GM21423 (cell line): ENCODE measurements at regions not wholly inside any gene's neighbourhood (a gene's known extent, or its start where the extent isn't known, plus 50 kb on each side); places are given as distances from the start of the nearest gene placed in this dataset.
"Not testable (repeated sequence)": the region's sequence is repeated elsewhere in the genome, so short reads cannot be mapped to it uniquely, and the experiment has no call there.

Experiments used
- ATAC-seq: cut with Tn5 transposase; IDR thresholded peaks from one replicate; pipeline ENCODE4 v1.9.1; 2021; ENCODE audit warnings: mild to moderate bottlenecking, moderate library complexity; ENCODE audit not compliant: unreplicated experiment

DNA sequence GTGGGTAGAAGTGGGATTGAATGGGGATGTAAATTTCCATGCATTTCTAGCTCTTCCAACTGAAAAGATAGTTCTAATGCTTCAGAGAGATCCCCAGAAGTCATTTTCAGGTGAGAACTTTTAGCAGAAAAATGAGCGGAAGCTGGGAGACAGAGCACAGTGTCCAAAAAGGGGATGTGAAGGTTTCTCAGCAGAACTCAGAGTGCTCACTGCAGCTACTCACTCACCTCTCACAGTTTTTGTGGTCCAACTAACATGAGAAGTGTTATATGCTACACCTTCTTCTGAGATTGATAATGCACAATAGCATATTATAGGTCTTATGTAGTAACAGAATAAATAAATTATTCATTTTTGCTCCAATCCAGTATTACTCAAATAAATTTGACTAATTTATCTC, 519.2 kb upstream of the HS3ST5 start:
- no peak for ATAC-seq

DNA sequence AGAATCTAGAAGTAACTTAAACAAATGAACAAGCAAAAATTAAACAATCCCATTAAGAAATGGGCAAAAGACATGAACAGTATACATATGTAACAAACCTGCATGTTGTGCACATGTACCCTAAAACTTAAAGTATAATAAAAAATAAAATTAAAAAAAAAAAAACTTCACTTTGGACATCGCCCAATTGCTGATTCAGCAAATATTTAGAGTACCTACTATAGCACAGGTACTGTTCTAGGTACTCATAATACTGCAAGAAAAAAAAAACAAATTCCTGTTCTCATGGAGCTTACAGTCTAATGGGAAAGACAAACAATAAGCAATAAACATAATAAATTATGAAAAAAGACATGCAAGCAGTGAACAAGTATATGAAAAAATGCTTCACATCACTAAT, 501.5 kb upstream of the HS3ST5 start:
- no peak for ATAC-seq

DNA sequence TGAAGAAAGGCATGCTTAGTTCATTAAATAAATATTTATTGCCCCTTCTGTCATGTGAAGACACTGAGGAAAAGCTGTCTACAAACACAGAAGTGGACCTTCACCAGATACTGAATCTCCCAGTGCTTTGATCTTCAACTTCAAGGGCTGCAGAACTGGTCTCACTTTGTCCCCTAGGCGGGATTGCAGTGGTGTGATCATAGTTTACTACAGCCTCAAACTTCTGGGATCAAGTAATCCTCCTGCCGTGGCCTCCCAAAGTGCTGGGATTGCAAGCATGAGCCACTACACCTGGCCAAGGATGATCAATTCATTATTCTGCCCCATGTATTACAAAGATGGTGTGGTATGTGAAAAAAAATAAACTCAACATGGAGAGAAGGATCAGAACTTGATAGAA, 496.2 kb upstream of the HS3ST5 start:
- ATAC-seq, result no peak

DNA sequence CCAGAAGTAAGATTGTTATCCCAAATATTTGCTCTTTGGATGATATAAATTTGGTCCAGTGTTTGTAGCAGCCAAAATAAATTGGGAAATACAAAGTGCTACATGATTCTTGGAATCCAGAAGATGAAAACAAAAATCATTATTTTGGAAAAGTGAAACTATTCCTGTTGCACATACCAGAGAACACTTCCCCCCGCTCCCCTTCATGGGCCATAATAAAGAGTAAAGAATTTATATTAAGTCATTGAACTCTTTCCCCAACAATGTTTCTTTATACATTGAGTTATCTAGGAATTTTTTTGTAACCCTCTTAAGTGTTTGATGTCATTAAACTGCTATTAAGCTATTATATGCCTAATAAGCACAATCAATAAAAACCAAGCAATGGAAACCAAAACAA, 490.4 kb upstream of the HS3ST5 start:
- no peak for ATAC-seq

DNA sequence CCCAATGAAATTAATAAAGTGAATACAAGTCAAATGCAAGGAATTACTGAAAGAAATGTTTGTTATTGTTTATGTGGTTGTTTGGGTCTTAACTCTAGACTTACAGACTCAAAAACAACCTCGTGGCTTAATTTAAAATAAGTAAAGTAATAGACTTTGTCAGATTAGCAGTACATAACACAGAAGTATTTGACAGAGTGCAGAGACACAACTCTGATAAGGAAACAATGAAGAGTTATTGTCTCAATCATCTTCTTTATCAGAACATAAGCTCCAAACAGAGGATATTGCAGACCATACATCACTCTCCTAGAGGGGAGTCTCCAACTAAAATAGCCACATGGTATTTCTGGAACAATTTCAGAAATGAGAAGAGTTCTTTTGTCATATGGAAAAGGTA, 487.7 kb upstream of the HS3ST5 start:
- ATAC-seq, result no peak

DNA sequence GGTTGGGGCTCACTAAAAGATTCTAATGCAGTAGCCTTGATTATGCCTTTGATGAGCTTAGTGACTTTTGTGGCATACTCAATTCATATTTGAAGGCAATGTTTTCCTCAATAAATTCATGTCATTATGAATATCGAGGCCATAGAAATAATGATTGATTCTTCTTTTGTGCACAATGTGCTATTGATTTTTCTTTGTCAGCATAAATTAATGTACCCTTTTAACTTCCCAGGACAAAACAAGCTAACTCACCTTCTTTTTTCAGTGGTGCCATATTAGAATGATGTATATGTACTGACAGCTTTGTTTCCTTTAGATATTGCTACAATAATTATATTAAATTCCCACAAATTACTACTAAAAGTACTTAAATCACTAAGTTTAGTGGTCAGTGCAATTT, 484.3 kb upstream of the HS3ST5 start:
- no peak for ATAC-seq

DNA sequence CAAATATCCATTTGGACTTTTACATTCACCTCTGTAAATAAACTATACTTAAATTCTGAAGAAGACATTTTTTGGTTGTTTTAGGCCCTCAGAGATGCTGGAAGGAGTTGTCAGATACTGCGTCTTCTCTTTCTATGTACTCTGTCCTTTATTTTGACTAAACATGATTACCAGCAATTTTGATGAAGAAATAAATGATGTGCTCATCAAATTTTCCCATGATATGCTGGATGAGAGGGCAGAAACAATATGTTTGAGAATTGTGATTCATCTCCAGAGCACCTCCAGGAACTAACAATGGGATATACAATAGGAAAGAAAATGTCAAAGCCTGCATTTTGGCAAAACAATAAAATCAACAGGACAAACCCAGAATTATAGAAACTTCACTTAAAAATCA, 481.6 kb upstream of the HS3ST5 start:
- ATAC-seq, result no peak

DNA sequence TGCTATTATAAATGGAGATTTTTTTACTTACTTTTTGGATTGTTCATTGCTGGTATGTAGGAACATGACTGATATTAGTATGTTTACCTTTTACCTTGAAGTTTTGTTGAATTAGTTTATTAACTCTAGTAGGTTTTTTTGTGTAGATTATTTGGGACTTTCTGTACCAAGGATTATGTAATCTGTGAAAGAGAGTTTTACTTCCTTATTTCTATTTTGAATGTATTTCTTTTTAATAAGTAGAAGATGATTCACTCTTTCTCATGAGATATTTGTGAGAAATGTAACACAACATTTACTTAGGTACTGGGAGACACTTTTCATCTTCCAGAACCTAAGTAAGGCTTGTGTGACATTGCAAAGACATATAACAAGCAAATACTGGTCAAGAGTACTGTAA, 473.9 kb upstream of the HS3ST5 start:
- ATAC-seq, result no peak

DNA sequence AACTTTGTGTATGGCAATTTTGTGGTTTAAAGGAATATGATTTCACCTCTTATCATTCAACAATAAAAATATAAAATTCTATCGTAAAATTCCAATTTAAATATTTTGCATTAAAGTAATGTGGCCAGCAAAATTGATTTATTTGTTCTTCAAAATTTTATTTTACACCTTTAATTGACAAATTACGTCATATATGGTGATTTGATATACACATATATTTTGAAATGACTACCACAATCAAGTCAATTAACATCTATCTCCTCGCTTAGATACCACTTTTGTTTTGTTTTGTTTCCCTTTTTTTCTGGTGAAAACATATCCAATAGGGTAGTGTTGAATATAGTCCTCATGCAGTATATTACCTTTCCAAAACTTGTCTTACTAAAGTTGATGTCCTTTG, 467.6 kb upstream of the HS3ST5 start:
- ATAC-seq, result no peak

DNA sequence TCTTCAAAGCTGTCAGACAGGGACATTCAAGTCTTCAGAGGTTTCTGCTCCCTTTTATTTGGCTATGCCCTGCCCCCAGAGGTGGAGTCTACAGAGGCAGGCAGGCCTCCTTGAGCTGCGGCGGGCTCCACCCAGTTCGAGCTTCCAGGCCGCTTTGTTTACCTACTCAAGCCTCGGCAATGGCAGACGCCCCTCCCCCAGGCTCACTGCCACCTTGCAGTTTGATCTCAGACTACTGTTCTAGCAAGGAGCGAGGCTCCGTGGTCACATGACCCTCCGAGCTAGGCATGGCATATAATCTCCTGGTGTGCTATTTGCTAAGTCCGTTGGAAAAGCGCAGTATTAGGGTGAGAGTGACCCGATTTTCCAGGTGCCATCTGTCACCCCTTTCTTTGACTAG, 462.6 kb upstream of the HS3ST5 start:
- ATAC-seq, result not testable (repeated sequence)

DNA sequence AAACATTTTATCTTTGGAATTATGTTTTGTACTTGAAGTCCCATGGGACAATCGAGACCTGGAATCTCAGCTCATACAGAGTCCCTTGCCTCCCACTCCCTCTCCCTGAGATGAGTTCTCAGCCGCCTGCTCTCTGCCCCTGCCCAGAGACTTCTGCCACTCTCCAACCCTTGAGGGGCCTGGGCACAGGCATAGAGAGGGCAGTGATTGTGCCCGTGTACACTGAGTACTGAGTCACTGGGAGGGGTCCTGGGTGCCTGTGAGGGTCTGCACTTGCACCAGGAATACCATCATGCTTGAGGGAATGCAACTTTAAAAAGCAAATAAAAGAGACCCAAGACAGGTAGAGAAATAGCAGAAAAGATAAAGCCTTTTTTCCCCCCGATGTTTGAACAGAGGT, 453.8 kb upstream of the HS3ST5 start:
- no peak for ATAC-seq

DNA sequence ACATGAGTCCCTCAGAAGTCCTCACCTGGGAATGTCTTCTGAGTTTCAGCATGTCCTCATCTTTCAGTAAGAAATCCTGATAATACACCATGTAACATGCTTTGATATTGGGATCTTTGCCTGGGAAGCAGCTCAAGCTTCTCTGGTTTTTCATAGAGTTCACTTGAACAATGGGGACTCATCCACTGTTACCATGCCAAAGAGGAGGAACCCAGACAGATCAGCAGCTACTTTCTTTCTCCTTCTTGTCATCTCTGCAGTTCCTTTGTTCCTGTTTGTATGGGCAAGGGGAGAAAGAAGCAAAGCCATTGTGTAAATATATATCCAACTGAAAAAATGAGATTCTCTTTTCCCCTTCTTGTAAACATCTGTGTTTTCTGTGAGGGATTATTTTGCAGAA, 450.6 kb upstream of the HS3ST5 start:
- ATAC-seq, result no peak

DNA sequence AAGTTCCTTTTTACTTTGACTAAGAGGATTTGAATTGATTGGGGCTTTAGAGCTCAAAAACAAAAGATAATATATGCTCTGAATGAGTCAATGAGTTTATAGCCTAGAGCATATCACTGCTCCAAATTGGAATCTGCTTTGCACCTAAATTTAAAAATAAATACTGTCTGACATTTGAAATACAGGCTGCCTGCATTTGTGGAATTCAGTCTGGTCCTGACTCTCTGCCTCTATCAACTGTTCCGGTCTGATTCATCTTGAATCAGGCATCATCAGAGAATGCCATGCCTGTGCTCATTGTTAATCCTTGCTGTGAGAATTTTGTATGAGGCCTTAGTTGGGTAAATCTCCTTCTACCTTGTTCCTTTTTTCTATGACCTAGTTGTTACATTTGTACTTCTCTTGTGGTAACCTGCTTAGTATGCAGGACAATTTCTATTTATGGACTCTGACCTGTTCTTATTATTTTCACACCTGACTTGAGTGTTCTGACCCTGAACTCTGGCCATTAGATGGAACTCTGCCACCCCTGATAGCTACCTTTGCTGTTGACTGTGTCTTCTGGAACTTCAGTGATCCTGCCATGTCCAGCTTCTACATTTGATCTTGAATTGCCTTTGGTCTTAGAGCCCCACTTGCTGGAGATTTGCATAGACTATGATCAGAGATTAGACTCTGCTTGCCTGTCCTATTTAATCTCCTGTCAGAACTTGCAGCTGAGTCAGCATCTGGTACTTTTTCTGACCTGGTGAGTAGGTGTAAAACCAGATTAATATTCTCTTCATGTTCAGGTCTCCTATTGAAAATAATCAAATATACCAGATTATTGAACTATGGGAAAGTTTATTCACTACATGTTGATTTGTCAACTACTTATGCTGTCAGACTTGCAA, 442.7 kb upstream of the HS3ST5 start:
- no peak for ATAC-seq

DNA sequence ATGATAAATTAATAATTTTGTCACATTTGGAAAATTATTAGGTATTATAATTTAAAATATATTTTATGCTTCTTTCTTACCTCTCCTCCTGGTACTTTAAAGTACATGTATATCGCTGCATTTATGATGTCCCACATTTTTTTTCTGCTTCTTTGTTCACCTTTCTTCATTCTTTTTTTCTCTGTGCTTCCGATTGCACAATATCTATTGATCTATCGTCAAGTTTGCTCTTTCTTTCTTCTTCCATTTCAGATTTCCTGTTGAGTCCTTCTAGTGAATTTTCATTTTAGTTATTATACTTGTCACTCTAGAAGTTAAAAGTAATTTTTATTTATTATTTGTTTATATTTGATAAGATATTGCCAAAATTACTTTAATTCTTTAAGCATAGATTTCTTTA, 441.0 kb upstream of the HS3ST5 start:
- no peak for ATAC-seq

DNA sequence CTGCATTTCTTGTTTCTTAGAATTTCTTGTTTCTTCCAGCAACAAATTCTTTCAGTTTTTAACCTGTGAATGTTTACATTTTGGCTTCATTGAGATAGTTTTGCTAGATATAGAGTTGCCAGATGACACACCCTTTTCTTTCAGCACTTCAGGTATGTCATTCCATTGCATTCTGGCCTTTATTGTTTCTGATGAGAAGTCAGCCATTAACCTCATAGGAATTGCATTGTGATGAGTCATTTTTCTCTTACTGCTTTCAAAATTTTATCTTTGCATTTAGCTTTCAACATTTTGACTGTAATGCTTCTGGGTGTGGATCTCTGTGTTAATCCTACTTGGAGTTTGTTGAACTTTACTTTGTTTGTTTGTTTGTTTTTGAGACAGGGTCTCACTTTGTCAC, 440.3 kb upstream of the HS3ST5 start:
- ATAC-seq, result no peak

DNA sequence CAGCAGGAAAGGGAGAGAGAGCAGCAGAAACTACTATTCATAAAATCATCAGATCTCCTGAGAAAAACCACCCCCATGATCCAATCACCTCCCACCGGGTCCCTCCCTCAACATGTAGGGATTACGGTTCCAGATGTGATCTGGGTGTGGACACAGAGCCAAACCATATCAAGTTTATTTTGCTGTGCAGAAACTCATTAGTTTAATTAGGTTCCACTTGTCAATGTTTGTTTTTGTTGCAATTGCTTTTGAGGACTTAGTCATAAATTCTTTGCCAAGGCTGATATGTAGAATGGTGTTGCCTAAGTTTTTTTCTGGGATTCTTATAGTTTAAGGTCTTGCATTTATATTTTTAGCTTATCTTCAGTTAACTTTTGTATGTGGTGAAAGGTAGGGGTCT, 422.0 kb upstream of the HS3ST5 start:
- no peak for ATAC-seq

DNA sequence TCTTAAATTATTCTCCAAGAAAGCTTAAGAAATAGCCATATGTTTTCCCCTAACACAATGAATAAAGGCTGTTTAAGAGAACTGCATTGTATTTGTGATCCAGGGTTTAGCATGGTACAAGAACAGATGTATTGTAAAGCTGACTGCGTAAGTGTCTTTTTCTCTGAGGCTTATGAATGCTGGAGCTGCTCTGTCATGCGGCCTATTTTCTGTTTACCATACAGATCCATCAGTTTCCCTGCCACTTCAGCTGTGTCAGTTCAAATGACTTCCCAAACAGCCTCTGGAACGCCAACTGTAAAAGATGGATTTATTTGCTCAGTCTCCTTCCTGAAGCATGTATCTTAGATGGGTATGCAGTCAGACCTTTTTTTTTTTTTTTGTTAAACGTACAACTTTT, 419.3 kb upstream of the HS3ST5 start:
- ATAC-seq, result no peak

DNA sequence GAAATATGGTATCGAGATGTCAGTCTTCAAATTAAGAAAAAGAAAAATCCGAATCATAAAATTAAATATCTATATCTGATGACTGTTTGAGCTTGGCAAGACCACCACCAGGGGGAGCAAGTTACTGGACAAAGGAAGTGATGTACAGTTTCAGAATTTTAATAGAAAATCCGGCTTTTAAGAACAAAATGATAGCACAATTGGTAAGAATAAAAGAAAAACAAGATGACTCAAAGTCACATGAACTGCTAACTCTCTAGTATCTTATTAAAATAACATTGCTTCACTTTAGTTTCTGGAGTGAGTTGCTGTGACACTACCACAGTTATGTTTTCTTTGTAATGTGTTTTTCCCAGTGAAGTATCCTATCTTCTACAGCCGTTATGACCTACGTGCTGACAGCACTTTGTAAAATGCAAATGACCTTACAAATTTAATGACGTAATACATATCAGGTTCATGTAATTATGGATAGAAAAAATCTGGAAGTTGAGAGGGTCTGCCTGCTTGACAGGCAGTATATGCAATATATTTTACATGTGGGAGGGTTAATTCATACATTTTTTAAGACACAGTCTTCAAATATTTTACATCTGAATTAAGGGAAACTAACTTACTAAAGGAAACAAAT, 405.3 kb upstream of the HS3ST5 start:
- no peak for ATAC-seq

DNA sequence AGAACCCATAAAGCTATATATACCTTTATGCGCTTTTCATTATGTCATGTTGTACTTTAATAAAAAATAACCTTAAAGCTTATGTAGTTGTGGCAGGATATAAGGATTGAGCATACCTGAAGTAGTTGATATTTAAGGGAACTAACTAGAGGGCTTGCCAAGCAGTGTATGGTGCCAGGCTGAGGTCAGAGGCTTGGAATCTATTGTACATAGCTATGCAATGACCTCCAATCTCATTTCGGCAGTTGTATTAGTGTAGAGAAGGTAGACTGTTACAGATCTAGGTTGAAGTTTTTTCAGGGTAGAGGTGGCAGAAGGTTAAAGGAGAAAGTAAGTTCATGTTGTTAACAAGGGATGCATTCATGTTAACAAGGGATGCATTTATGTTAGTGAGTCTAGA, 397.7 kb upstream of the HS3ST5 start:
- ATAC-seq, result no peak

DNA sequence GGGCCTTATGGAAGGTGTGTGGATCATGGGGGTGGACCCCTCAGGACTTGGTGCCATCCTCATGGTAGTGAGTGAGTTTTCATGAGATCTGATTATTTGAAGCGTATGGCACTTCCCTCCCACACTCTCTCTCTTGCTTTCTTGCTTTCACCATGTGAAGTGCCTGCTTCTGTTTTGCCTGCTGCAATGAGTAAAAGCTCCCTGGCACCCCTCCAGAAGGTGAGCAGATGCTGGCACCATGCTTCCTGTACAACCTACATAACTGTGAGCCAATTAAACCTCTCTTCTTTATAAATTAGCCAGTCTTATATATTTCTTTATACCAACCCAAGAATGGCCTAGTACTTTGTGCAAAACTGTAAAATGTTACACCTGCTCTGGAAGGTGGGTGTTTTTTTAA, 396.8 kb upstream of the HS3ST5 start:
- no peak for ATAC-seq

DNA sequence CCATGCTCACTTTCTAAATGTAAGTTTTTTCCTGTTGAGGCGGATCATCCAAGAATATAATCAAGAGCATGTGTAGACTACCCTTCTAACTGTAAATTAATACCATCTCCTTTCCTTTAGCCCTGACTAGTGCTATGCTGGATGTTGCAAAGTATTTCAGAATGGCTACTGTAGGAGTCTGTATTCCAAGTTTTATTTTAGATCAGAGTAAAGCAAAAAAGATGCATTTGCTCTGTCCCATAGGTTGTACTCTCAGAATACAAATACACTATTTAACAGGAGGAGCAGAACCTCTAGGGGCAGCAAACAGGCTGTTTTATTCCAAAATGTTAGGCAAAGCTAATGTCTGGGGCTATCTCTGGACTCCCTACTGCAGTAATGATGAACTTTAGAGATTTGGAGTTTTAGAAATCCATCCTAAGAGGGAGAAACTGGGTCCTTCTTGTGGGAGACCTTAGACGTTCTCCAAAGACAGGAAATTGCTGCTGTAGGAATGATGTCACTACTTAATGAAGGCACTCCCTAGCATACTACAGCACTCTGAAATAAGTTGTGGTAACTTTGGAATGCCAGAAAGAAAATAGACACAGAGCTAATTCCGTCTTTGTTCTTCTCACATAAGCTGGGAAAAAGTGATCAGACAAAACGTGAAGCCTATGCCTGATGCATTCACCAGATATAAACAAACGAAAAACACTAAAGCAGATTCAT, 392.4 kb upstream of the HS3ST5 start:
- no peak for ATAC-seq

DNA sequence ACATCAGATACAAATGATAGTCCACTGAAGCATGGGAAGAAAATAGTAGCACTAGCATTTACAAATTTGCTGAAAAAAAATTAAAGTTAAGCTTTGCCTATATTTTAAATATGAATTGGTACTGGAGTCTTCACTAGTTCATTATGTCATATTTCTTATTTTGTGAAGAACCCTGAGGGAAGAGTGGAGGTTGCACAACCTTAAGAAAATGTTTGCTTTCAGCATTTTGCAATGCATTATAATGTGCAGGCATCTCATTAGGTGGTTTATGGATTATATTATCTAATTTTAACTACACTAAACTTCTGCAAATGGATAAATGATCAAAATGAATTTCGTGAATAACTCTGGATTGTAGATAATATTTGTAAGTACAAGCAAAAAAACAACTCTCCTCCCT, 390.8 kb upstream of the HS3ST5 start:
- ATAC-seq, result no peak
